ENCODE measurements at regions not wholly inside any gene's neighbourhood (a gene's known extent, or its start where the extent isn't known, plus 50 kb on each side); places are given as distances from the start of the nearest gene placed in this dataset.
A peak's percentile ranks its signal among the peaks of the same experiment; 100 is the strongest.

- H3K36me3 ChIP-seq (ENCODE audit: control insufficient read depth, insufficient read depth, low read length), result no peaks in the 10 kb centered on the region
- H3K27me3 ChIP-seq (ENCODE audit: control insufficient read depth, insufficient read depth, low read length), result no peaks in the 10 kb centered on the region
- BruUV-seq (replicated peaks), result no TSS peak
- TF ChIP-seq POLR2AphosphoS5 (IDR thresholded peaks at IDR 0.05; ENCODE audit: low read depth, low read length), result no peak
- TF ChIP-seq SIN3A (IDR thresholded peaks at IDR 0.05; ENCODE audit: borderline replicate concordance, insufficient read depth, low read depth, low read length), result no peak
- no peak for TF ChIP-seq CTCF (IDR thresholded peaks at IDR 0.05)
- TF ChIP-seq REST (IDR thresholded peaks at IDR 0.05; ENCODE audit: insufficient read depth in 1 of 2, low read depth in 2 of 2, low read length in 1 of 2), result no peak
- TF ChIP-seq TCF7L2 (IDR thresholded peaks at IDR 0.05; ENCODE audit: low read depth, low read length), result no peak
- in situ Hi-C loops (cut with HindIII; ENCODE audit: low pct_unique_long_range_greater_than_20kb, low sequenced_read_pairs), result no loop called here
- H3K9me3 ChIP-seq (ENCODE audit: control insufficient read depth, insufficient read depth, low read depth, low read length), result no peaks in the 10 kb centered on the region
- no peak for DNase-seq (ENCODE audit: low read depth, low spot score)
- ChIA-PET POLR2A (no interaction called here), CTCF (no interaction called here)
- no peak overlapping the region for H3K4me3 ChIP-seq (ENCODE audit: low read depth in 2 of 2, low read length in 2 of 2)
- ATAC-seq, result no peak
- intact Hi-C loops (cut with micrococcal nuclease; ENCODE audit: unreplicated experiment), result no loop called here
- H3K27ac ChIP-seq (ENCODE audit: low read length), result no peak overlapping the region
- H3K4me1 ChIP-seq (ENCODE audit: control insufficient read depth, insufficient read depth, low read length), result no peaks in the 10 kb centered on the region
These were observed 87.7 kb upstream of the GADD45A start for GRCh38 chr1:67597336-67597735.

DNA sequence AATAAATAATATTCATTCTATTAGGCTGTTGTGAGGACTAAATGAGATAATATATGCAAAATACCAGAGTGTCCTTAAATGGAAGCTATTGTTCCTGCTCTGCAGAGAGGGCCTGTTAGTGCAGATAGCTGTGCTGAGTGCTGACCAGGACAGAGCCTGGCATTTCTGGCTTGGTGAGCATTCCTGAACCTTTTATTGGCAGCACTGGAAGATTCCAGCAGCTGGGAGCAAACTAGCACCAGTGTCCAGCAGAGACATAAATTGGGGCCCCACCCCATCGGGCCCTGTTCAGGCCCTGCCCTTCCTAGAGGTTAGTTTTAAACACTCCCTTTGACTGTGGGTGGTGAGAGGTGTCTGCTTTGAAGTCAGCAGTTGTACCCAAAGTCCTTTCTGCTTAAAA is 85.9 kb upstream of the GADD45A start:
- ATAC-seq (peak; percentile 48; the same call in 1 of the 2 replicates), DNase-seq (ENCODE audit: low read depth, low spot score) (no peak)
- Histone ChIP-seq H3K27ac (ENCODE audit: low read length) (peak overlapping the region; percentile 66; the same call in 1 of the 2 replicates), H3K4me3 (ENCODE audit: low read depth in 2 of 2, low read length in 2 of 2) (no peak overlapping the region), H3K9me3 (ENCODE audit: control insufficient read depth, insufficient read depth, low read depth, low read length) (no peaks in the 10 kb centered on the region), H3K4me1 (ENCODE audit: control insufficient read depth, insufficient read depth, low read length) (no peaks in the 10 kb centered on the region), H3K27me3 (ENCODE audit: control insufficient read depth, insufficient read depth, low read length) (no peaks in the 10 kb centered on the region), H3K36me3 (ENCODE audit: control insufficient read depth, insufficient read depth, low read length) (no peaks in the 10 kb centered on the region)
- intact Hi-C loops (cut with micrococcal nuclease; ENCODE audit: unreplicated experiment), result no loop called here
- BruUV-seq (replicated peaks), result no TSS peak
- in situ Hi-C loops (cut with HindIII; ENCODE audit: low pct_unique_long_range_greater_than_20kb, low sequenced_read_pairs), result no loop called here
- ChIA-PET CTCF (interaction anchor here (0.6 kb wide), 1 partner anchor 46 kb away, joined by 3 read pairs; no protein-coding TSS in a partner anchor), POLR2A (no interaction called here)
- TF ChIP-seq REST (IDR thresholded peaks at IDR 0.05; ENCODE audit: insufficient read depth in 1 of 2, low read depth in 2 of 2, low read length in 1 of 2), result no peak
- no peak for TF ChIP-seq TCF7L2 (IDR thresholded peaks at IDR 0.05; ENCODE audit: low read depth, low read length)
- no peak for TF ChIP-seq CTCF (IDR thresholded peaks at IDR 0.05)
- no peak for TF ChIP-seq SIN3A (IDR thresholded peaks at IDR 0.05; ENCODE audit: borderline replicate concordance, insufficient read depth, low read depth, low read length)
- no peak for TF ChIP-seq POLR2AphosphoS5 (IDR thresholded peaks at IDR 0.05; ENCODE audit: low read depth, low read length)
